Stomach smooth muscle (tissue), 2 donors: ENCODE measurements at regions not wholly inside any gene's neighbourhood (a gene's known extent, or its start where the extent isn't known, plus 50 kb on each side); places are given as distances from the start of the nearest gene placed in this dataset.

Experiments
- H3K27ac ChIP-seq: one replicate; pipeline ENCODE4 v1.7.0; 2013; ENCODE audit warnings: mild to moderate bottlenecking, low read length, inconsistent platforms
- H3K27me3 ChIP-seq, 2 donors: one replicate each; pipeline ENCODE4 v1.7.0; 2013; ENCODE audit warnings: low read length in 2 of 2; ENCODE audit not compliant: insufficient read depth in 2 of 2, control insufficient read depth in 1 of 2
- H3K36me3 ChIP-seq, 2 donors: one replicate each; pipeline ENCODE4 v1.7.0; 2013; ENCODE audit warnings: low read length in 2 of 2; ENCODE audit not compliant: control insufficient read depth in 2 of 2, insufficient read depth in 2 of 2
- H3K4me1 ChIP-seq: one replicate; pipeline ENCODE4 v1.7.0; 2013; ENCODE audit warnings: low read length; ENCODE audit not compliant: control insufficient read depth, insufficient read depth
- H3K4me3 ChIP-seq, 2 donors: one replicate each; pipeline ENCODE4 v1.7.0; 2013; ENCODE audit warnings: low read length in 2 of 2
- H3K9ac ChIP-seq, 2 donors: one replicate each; pipeline ENCODE4 v1.7.0; 2013; ENCODE audit warnings: low read length in 2 of 2, mild to moderate bottlenecking in 1 of 2
- H3K9me3 ChIP-seq, 2 donors: one replicate each; pipeline ENCODE4 v1.7.0; 2013; ENCODE audit warnings: low read length in 2 of 2; ENCODE audit not compliant: control insufficient read depth in 2 of 2
- donor health status: healthy.
- donor health status: Pancreatic carcinoma.

- no peak overlapping the region for H3K4me3 ChIP-seq
- H3K4me1 ChIP-seq: peaks cover 11% of the 10 kb centered on the region
- H3K27me3 ChIP-seq: no peaks in the 10 kb centered on the region
- no peaks in the 10 kb centered on the region for H3K36me3 ChIP-seq
- H3K9me3 ChIP-seq: no peaks in the 10 kb centered on the region
- H3K9ac ChIP-seq: no peak overlapping the region
- no peak overlapping the region for H3K27ac ChIP-seq
Observed at GRCh38 chr3:24058940-24059705, 114.0 kb downstream of the NR1D2 start.

GRCh38 chr3:24060055-24060454 is 115.0 kb downstream of the NR1D2 start:
- Histone ChIP-seq H3K4me1 (peaks cover 11% of the 10 kb centered on the region), H3K9ac (no peak overlapping the region), H3K9me3 (no peaks in the 10 kb centered on the region), H3K36me3 (no peaks in the 10 kb centered on the region), H3K27ac (no peak overlapping the region), H3K4me3 (peak overlapping the region in 1 of 2 donors; percentile 15), H3K27me3 (no peaks in the 10 kb centered on the region)

GRCh38 chr3:24062916-24063315 is 117.8 kb downstream of the NR1D2 start:
- no peak overlapping the region for H3K9ac ChIP-seq

More at GRCh38 chr3:24062916-24063315, 117.8 kb downstream of the NR1D2 start:
- no peaks in the 10 kb centered on the region for H3K27me3 ChIP-seq
- H3K4me3 ChIP-seq: no peak overlapping the region
- no peaks in the 10 kb centered on the region for H3K9me3 ChIP-seq
- no peak overlapping the region for H3K27ac ChIP-seq
- H3K4me1 ChIP-seq: peaks cover 11% of the 10 kb centered on the region
- no peaks in the 10 kb centered on the region for H3K36me3 ChIP-seq
